ENCODE measurements at regions not wholly inside any gene's neighbourhood (a gene's known extent, or its start where the extent isn't known, plus 50 kb on each side); places are given as distances from the start of the nearest gene placed in this dataset.

DNA sequence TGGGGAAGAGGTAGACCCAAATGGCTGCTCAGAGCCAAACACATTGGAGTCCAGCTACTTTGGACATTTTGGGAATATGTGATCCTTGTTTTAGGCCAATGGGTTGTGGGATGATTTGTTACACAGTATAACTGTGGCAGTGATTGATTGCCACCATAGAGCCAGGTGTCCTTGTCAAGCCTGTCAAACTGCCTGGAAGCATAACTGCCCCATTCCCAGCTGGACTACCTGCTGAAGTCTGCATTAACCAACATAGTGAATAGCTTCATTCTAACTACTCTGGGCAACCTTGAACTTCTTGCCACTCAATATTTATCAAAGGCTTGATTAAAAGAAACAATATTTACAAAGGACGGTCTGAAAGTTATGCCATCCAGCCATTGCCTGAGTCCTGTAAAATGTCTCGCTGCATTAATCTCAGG is 164.7 kb downstream of the LINC00237 start (continued):
- TF ChIP-seq, protein P1, sequence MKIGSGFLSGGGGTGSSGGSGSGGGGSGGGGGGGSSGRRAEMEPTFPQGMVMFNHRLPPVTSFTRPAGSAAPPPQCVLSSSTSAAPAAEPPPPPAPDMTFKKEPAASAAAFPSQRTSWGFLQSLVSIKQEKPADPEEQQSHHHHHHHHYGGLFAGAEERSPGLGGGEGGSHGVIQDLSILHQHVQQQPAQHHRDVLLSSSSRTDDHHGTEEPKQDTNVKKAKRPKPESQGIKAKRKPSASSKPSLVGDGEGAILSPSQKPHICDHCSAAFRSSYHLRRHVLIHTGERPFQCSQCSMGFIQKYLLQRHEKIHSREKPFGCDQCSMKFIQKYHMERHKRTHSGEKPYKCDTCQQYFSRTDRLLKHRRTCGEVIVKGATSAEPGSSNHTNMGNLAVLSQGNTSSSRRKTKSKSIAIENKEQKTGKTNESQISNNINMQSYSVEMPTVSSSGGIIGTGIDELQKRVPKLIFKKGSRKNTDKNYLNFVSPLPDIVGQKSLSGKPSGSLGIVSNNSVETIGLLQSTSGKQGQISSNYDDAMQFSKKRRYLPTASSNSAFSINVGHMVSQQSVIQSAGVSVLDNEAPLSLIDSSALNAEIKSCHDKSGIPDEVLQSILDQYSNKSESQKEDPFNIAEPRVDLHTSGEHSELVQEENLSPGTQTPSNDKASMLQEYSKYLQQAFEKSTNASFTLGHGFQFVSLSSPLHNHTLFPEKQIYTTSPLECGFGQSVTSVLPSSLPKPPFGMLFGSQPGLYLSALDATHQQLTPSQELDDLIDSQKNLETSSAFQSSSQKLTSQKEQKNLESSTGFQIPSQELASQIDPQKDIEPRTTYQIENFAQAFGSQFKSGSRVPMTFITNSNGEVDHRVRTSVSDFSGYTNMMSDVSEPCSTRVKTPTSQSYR (CRISPR knock-in tag; IDR thresholded peaks at IDR 0.05; ENCODE audit: borderline replicate concordance): no peak
- TF ChIP-seq THAP9 (CRISPR knock-in tag; IDR thresholded peaks at IDR 0.05; ENCODE audit: borderline replicate concordance): no peak
- TF ChIP-seq ZNF24 (IDR thresholded peaks at IDR 0.05): no peak
- TF ChIP-seq ZNF737 (CRISPR knock-in tag; IDR thresholded peaks at IDR 0.05; ENCODE audit: borderline replicate concordance): no peak
- peak; percentile 85 for TF ChIP-seq MIXL1 (CRISPR knock-in tag; IDR thresholded peaks at IDR 0.05)
- TF ChIP-seq SMARCC2 (IDR thresholded peaks at IDR 0.05): no peak
- TF ChIP-seq, protein P2, sequence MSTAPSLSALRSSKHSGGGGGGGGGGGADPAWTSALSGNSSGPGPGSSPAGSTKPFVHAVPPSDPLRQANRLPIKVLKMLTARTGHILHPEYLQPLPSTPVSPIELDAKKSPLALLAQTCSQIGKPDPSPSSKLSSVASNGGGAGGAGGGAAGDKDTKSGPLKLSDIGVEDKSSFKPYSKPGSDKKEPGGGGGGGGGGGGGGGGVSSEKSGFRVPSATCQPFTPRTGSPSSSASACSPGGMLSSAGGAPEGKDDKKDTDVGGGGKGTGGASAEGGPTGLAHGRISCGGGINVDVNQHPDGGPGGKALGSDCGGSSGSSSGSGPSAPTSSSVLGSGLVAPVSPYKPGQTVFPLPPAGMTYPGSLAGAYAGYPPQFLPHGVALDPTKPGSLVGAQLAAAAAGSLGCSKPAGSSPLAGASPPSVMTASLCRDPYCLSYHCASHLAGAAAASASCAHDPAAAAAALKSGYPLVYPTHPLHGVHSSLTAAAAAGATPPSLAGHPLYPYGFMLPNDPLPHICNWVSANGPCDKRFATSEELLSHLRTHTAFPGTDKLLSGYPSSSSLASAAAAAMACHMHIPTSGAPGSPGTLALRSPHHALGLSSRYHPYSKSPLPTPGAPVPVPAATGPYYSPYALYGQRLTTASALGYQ (CRISPR knock-in tag; IDR thresholded peaks at IDR 0.05): peak; percentile 93
- TF ChIP-seq NR2F1 (CRISPR knock-in tag; IDR thresholded peaks at IDR 0.05): peak; percentile 57 to 81; a peak in 3 of 4 replicates
- no peak for TF ChIP-seq ZNF549 (CRISPR knock-in tag; IDR thresholded peaks at IDR 0.05)
- TF ChIP-seq EEA1 (CRISPR knock-in tag; IDR thresholded peaks at IDR 0.05; ENCODE audit: borderline replicate concordance): no peak
- TF ChIP-seq SETDB1 (CRISPR knock-in tag; IDR thresholded peaks at IDR 0.05; ENCODE audit: borderline replicate concordance): no peak
- no peak for TF ChIP-seq MAFK (conservative IDR thresholded peaks at IDR 0.05 in 1 of 2, IDR thresholded peaks at IDR 0.05 in 1 of 2; ENCODE audit: low read length in 2 of 2)
- TF ChIP-seq ZNF292 (CRISPR knock-in tag; IDR thresholded peaks at IDR 0.05; ENCODE audit: borderline replicate concordance, low read depth): peak; percentile 64; the same call in 1 of the 2 replicates
- TF ChIP-seq, protein P3, sequence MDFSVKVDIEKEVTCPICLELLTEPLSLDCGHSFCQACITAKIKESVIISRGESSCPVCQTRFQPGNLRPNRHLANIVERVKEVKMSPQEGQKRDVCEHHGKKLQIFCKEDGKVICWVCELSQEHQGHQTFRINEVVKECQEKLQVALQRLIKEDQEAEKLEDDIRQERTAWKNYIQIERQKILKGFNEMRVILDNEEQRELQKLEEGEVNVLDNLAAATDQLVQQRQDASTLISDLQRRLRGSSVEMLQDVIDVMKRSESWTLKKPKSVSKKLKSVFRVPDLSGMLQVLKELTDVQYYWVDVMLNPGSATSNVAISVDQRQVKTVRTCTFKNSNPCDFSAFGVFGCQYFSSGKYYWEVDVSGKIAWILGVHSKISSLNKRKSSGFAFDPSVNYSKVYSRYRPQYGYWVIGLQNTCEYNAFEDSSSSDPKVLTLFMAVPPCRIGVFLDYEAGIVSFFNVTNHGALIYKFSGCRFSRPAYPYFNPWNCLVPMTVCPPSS (IDR thresholded peaks at IDR 0.05): no peak
- peak; percentile 85 for TF ChIP-seq TBL1XR1 (IDR thresholded peaks at IDR 0.05; ENCODE audit: borderline replicate concordance, low read length, partially characterized antibody)
- peak; percentile 87 for TF ChIP-seq TCF7 (IDR thresholded peaks at IDR 0.05; ENCODE audit: low read depth)
- TF ChIP-seq, protein P4, sequence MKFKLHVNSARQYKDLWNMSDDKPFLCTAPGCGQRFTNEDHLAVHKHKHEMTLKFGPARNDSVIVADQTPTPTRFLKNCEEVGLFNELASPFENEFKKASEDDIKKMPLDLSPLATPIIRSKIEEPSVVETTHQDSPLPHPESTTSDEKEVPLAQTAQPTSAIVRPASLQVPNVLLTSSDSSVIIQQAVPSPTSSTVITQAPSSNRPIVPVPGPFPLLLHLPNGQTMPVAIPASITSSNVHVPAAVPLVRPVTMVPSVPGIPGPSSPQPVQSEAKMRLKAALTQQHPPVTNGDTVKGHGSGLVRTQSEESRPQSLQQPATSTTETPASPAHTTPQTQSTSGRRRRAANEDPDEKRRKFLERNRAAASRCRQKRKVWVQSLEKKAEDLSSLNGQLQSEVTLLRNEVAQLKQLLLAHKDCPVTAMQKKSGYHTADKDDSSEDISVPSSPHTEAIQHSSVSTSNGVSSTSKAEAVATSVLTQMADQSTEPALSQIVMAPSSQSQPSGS (CRISPR knock-in tag; IDR thresholded peaks at IDR 0.05): peak; percentile 16; the same call in 1 of the 2 replicates
- TF ChIP-seq MEIS2 (CRISPR knock-in tag; IDR thresholded peaks at IDR 0.05): peak; percentile 99
- TF ChIP-seq SOX5 (CRISPR knock-in tag; IDR thresholded peaks at IDR 0.05; ENCODE audit: borderline replicate concordance): peak; percentile 80; the same call in 1 of the 2 replicates
